GM06990 (cell line): ENCODE measurements at regions not wholly inside any gene's neighbourhood (a gene's known extent, or its start where the extent isn't known, plus 50 kb on each side); places are given as distances from the start of the nearest gene placed in this dataset.

Source experiments
- DNase-seq: peaks from one replicate; pipeline ENCODE4 v3.0.0-alpha.2; 2011; ENCODE audit not compliant: insufficient read length; ENCODE audit errors: extremely low read depth
- H3K27me3 ChIP-seq: replicated peaks from 2 replicates; pipeline ENCODE4 v1.6.0; 2011; ENCODE audit warnings: low read length; ENCODE audit not compliant: control insufficient read depth, insufficient read depth
- H3K36me3 ChIP-seq: 2 replicates; pipeline ENCODE4 v1.5.1; 2011; ENCODE audit warnings: low read length; ENCODE audit not compliant: control insufficient read depth, insufficient read depth
- H3K4me3 ChIP-seq: replicated peaks from 2 replicates; pipeline ENCODE4 v1.5.1; 2011; ENCODE audit warnings: low read depth, mild to moderate bottlenecking, control low read depth, low read length
- CTCF ChIP-seq: IDR thresholded peaks from 2 replicates; pipeline ENCODE4 v1.5.1; 2011; ENCODE audit warnings: low read length, control low read depth, mild to moderate bottlenecking, inconsistent platforms; ENCODE audit not compliant: insufficient read depth, poor library complexity, severe bottlenecking

- Histone ChIP-seq H3K36me3 (no peaks in the 10 kb centered on the region), H3K27me3 (no peaks in the 10 kb centered on the region), H3K4me3 (no peak overlapping the region)
- TF ChIP-seq CTCF = no peak
- DNase-seq = no peak
These were observed 172.3 kb downstream of the ARL4A start for GRCh38 chr7:12859761-12860160.

GRCh38 chr7:12861070-12861469 lies 173.6 kb downstream of the ARL4A start:
- Histone ChIP-seq H3K36me3 (no peaks in the 10 kb centered on the region), H3K4me3 (no peak overlapping the region), H3K27me3 (no peaks in the 10 kb centered on the region)
- TF ChIP-seq CTCF = no peak
- DNase-seq = no peak

GRCh38 chr7:12862146-12862545 lies 174.7 kb downstream of the ARL4A start:
- Histone ChIP-seq H3K36me3 (no peaks in the 10 kb centered on the region), H3K27me3 (no peaks in the 10 kb centered on the region; the same call in 1 of the 2 replicates), H3K4me3 (no peak overlapping the region)
- no peak for TF ChIP-seq CTCF
- DNase-seq = no peak

GRCh38 chr7:12864470-12865046 lies 177.1 kb downstream of the ARL4A start:
- TF ChIP-seq CTCF = no peak

GRCh38 chr7:12865593-12865992 lies 178.2 kb downstream of the ARL4A start:
- DNase-seq = no peak
- Histone ChIP-seq H3K4me3 (no peak overlapping the region), H3K36me3 (no peaks in the 10 kb centered on the region), H3K27me3 (no peaks in the 10 kb centered on the region; the same call in 1 of the 2 replicates)
- no peak for TF ChIP-seq CTCF

More at GRCh38 chr7:12864470-12865046, 177.1 kb downstream of the ARL4A start:
- Histone ChIP-seq H3K36me3 (no peaks in the 10 kb centered on the region), H3K27me3 (no peaks in the 10 kb centered on the region; the same call in 1 of the 2 replicates), H3K4me3 (no peak overlapping the region)
- no peak for DNase-seq

- no peak for DNase-seq
- Histone ChIP-seq H3K27me3 (no peaks in the 10 kb centered on the region; the same call in 1 of the 2 replicates), H3K4me3 (no peak overlapping the region), H3K36me3 (no peaks in the 10 kb centered on the region)
- no peak for TF ChIP-seq CTCF
These were observed 178.8 kb downstream of the ARL4A start for GRCh38 chr7:12866207-12866606.
